GM21786 (cell line): ENCODE measurements at regions not wholly inside any gene's neighbourhood (a gene's known extent, or its start where the extent isn't known, plus 50 kb on each side); places are given as distances from the start of the nearest gene placed in this dataset.

ENCODE experiments used
- ATAC-seq: cut with Tn5 transposase; IDR thresholded peaks from one replicate; pipeline ENCODE4 v1.9.1; 2021; ENCODE audit not compliant: unreplicated experiment

DNA sequence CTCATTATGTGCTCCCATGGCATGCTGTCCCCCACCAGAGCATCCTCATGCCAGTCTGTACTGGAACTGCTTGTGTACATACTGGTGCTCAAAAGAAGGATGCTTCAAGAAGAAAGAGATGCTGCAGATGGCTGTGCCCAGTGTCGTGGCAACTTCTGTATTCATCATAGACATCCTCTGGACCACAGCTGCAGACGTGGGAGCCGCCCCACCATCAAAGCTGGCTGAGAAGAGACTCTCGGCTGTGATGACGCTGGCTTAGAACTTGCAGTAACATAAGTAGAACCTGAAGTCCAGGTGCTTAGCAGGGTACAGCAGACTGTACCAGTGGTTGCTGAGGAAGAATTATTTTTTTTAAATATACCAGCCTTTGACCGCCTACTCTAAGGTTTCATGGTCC lies 112.6 kb upstream of the ARHGAP5 start:
- ATAC-seq: no peak

DNA sequence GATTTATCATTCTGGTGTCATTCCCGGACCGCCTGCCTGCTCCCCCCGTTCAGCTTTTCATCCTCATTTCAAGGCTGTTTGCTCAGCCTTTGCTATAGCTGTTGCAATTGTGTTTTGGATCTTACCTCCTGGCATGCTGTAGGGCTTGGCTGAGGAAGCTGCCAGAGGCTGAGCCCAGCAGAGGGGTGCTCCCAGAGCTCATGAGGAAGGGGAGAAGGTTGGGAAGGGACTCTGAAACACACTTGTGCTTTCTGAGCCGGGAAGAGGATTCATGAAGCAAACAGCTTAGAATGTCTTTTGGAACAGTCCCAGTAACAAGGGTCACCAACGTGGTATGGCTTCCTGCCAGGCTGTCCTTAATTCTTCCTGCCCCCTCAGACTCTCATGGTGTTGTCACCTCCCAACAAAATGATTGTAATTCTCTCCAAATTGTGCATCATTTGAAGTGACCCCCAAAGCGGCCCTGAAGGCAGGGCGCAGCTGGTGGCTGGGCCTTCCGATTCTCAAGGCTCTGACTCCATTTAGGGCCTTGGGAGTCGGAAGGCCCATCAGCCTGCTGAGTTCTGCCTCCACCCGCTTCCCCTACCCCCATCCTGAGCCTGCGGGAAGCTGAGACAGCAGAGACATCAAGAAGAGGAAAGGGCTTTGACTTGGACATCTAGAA lies 111.9 kb upstream of the ARHGAP5 start:
- no peak for ATAC-seq

DNA sequence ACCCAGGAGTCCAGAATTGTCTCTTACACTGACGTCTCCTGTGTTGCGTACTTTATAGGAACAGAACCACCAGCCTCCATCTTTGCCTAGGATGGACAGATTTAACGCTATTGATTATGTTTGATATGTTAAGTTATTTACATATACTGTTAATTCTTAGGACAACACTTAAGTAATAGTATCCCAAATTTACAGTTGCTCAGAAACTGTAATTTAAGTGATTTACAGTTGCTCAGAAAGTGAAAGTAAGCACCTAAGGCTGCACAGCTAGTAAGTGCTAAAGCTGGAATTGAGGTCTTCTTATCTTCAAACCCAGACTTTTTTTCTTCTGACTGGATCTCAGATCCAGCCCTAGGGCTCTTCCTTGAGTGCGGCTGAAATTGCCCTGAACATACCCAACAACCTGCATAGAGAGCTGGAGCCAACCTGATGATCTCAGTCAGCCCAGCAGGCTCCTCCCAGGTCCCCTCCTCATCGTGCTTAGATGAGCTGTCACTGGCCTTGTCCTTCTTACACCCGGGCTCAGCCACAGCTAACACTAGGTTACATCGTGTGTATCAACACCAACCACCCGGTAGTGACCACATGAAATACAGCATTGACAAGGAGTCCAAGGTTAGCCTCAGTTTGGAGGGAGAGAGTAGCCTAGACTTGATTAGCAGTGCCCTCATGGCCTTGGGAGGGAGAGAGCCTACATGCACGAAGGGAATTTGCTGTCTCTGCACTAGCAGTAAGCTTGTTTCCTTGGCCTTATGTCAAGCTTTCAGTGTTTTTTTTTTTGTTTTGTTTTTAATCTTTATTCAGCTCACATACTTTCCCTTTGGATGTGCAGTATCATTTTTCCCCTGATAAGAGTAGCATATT lies 111.1 kb upstream of the ARHGAP5 start:
- ATAC-seq: no peak

DNA sequence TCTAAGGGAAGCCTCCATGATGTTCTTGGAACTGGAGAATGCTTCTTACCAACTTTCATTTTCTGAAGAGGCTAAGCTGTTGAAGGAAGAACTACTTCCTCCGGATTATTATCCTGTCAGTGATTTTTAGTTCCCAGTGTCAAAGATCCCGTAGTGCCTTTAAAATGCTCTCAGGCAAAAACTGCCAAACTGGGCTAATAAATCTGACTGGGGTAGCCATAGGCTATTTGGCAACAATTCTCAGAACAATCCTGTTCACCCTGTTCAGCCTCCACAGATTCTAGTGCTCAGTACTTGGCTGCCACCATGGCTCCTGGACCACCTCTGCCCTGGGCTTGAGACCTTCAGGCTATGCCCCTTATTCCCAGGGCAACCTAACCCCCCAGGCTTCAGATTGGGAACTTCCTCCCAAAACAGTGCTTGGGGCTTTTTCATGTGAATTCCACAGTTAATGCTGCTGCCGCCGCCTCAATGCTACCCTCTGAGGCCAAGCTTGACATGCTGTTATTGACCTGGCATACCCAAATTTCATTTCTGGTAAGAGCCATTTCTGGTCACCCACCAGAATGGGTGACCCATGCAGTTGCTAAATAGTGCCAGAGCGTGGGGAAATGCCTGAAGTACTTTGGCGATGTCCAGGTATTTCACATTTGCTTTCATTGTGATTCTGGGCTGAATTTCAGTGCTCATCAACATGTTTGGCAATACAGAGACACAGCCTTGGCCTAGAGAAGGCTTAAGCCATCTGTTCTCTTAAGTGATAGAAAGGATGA lies 110.0 kb upstream of the ARHGAP5 start:
- no peak for ATAC-seq

DNA sequence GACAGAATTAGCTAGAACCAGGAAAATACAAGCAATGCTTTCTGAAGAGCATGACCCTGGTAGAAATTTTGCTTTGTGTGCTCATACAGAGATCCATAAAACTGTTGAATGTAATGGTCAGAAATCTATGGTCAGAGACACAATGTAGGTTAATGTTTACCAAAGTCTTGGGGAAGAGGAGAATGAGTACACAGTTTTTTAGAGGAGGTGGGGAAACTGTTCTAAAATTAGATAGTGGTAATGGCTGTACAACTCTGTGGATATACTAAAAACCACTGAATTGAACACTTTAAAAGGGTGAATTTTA lies 109.5 kb upstream of the ARHGAP5 start:
- ATAC-seq: no peak

DNA sequence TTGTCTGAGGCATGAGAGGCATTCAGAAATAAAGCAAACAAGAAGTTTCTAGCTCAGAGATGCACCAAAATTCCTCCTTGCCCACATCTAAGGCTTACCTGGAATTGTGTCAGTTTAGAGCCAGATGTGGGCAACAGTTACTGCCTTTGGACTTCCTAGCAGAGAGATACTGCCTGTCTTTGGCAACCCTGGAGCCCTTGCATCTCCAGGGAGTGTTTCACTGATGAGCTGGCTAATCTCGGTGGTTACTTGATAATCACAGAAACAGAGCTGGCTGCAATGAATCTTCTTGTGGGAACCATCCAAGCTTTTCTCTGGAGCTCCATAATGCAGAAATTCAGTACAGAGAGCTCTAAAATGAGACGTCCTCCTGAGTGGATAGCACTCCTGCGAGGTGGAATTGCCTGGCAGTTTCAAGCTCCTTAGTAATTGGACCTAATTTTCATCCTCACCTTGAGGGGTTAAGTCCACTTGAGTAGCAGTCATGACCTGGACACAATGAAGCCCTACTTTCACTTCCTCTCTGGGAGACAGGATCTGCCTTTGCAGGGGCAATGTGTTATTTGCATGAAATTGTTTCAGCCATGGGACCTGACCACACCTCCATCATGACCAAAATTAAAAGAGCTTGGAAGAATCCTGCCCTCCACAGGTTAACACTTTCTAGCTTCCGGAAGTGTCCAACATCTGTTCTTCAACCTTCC lies 108.8 kb upstream of the ARHGAP5 start:
- peak; percentile 69 for ATAC-seq

DNA sequence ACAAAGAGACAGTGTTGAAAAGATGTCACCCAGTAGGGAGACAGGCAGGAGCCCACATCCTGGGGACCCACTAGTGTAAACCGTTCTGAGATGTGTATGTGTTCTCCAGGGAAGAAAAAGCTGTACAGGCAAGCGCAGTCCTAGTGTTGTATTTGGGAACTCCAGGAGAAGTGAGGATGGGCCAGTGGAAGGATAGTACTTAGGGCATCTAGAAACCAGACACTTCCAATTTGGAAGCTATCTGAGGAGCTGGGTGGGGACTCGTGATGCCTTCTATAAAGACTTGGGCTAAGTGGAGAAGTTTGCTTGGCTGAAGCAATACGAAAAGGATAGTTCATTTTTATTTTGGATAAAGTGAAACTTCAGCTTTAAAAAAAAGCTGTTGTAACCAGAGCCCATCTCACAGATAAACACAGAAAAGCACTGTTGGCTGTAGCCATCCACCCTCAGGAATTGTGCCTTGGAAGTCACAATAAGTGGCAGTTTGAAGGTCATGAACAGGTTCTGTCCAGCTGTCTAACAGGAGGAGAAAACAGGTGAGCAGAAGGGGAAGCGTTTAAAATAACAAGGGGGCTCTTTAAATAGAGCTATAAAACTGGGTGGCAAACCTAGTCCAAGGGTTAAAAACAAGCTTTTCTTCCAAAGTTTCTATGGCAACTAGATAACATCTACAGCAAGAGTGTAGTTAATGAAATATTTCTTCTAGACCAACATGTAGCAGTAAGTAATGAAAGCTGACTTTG lies 108.0 kb upstream of the ARHGAP5 start:
- ATAC-seq: no peak

DNA sequence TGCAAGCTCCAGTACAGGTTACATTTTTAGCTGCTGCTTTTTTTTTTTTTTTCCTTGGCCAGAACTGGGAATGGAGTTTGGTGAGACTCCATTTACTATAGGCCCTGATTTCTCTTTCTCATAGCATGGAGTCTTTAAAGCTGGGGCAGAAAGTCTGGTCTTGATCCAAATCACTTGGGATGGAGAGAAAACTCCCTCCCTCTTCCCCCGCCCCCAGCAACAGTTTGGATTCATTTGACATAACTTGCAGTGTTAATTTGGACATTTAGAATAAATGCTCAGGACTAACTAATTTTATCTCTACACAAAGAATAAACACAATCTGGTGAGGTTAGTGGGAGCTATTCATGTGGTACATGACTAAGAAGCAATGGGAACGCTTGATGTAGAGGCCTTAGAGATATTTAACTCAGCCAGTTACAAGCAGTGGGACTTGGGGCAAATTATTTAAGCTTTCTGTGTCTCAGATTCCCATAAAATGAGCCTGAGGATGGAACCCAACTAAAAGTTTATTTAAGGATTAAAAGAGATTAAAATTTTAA lies 107.3 kb upstream of the ARHGAP5 start:
- no peak for ATAC-seq

DNA sequence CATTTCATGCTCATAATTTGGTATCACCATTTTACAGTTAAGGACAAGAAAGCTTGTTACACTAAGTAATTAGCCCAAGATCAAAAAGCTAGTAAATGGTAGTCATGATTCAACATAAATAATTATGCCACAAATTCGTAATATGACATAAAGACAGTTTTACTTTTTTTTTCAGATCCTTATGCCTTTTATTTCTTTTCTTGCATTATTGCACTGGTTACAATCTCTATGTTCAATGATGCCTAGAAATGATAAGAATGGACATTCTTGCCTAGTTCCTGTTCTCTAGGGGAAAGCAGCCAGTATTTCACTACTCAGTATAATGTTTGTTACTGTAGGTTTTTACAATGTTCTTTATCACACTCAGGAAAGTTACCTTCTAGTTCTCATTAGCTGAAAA lies 106.4 kb upstream of the ARHGAP5 start:
- no peak for ATAC-seq

DNA sequence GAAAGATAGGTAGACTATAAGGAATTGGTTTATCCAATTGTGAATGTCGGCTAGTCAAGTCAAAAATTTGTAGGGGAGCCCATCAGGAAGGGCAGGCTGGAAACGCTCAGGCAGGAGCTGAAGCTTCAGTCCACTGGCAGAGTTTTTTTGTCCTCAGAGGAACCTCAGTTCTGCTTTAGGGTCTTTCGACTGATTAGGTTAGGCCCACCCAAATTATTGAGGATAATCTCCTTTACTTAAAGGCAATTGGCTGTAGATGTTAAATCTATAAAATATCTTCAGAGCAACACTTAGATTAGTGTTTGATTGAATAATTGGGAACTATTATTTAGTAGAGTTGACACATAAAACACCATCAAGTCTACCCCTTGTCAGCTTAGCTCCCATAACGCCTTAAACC lies 105.5 kb upstream of the ARHGAP5 start:
- no peak for ATAC-seq

DNA sequence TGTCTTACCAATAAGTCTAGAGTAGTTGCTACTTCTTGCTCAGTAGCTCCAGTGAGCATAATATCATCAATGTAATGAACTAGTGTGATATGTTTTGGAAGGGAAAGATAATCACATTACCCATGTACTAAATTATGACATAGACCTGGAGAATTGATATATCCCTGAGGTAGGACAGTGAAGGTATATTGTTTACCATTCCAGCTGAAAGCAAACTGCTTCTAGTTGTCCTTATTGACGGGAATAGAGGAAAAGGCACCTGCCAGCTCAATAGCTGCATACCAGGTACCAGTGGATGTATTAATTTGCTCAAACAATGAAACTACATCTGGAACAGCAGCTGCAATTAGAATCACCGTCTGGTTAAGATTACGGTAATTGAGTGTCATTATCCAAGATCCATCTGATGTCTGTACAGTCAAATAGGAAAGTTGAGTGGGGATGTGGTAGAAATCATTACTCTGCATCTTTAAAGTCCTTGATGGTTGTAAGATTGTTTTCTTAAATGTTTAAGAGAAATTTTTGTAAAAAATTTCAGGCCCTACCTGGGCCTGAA lies 100.0 kb upstream of the ARHGAP5 start:
- ATAC-seq: no peak

DNA sequence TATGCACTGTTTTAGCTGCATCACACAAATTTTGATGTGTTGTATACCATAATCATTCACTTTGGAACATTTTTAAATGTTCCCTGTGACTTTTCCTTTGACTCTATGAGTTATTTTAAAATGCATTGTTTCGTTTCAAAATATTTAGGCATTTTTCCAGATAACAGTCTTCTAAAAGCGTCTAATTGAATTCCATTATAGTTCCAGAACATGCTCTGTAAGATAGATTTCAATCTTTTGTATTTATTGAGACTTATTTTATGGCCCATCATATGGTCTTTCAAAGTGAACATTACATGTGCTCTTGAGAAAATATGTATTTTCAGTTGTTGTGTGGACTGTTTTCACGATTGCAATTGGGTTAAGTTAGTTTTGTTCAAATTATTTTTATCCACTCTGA lies 98.7 kb upstream of the ARHGAP5 start:
- ATAC-seq: no peak

DNA sequence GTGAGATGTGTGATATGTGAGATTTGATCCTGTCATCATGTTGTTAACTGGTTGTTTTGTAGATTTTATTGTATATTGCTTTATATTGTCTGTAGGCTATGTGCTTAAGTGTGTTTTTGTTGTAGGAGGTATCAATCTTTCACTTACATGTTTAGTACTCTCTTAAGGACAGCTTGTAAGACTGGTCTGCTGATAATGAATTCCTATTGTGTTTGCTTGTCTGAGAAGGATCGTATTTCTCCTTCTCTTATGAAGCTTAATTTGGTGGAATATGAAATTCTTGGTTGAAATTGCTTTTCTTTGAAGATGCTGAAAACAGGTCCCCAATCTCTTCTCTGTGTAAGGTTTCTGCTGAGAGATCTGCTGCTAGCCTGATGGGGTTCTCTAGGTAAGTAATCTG lies 94.5 kb upstream of the ARHGAP5 start:
- no peak for ATAC-seq

DNA sequence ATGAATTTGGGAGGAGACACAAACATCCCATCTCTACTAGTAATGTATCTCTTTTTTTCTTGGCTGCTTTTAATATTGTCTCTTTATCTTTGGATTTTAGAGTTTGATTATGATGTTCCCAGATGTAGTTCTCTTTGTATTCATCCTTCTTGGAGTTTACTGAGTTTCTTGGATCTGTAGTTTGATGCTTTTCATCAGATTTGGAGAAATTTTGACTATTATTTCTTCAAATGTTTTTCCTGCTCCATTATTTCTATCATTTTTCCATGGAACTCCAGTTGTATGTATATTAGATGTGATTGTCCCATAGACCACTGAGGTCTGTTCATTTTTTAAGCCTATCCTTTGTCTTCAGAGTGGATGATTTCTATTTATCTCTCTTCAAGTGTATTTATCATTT lies 90.7 kb upstream of the ARHGAP5 start:
- no peak for ATAC-seq

DNA sequence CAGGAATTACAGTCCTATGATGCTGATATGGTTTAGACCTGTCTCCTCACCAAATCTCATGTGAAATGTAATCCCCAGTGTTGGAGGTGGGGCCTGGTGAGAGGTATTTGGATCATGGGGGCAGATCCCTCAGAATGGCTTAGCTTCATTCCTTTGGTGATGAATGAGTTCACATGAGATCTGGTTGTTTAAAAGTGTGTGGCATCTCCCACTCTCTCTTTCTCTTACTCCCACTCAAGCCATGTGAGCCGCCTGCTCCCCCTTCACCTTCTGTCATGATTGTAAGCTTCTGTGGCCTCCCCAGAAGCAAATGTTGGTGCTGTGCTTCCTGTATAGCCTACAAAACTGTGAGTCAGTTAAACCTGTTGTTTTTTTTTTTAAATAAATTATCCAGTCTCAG lies 89.4 kb upstream of the ARHGAP5 start:
- no peak for ATAC-seq

DNA sequence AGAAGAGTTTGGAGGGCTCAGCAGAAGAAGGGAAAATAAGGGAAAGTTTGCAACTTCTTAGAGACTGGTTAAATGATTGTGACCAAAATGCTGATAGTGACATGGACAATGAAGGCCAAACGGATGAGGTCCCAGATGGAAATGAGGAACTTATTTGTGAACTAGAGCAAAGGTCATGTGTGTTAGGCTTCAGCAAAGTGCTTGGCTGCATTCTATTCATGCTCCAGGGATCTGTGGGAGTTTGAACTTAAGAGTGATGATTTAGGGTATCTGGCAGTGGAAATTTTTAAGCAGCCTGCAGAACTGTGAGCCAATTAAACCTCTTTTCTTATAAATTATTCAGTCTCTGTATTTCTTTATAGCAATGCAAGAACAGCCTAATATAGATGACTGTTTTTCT lies 88.9 kb upstream of the ARHGAP5 start:
- ATAC-seq: no peak

DNA sequence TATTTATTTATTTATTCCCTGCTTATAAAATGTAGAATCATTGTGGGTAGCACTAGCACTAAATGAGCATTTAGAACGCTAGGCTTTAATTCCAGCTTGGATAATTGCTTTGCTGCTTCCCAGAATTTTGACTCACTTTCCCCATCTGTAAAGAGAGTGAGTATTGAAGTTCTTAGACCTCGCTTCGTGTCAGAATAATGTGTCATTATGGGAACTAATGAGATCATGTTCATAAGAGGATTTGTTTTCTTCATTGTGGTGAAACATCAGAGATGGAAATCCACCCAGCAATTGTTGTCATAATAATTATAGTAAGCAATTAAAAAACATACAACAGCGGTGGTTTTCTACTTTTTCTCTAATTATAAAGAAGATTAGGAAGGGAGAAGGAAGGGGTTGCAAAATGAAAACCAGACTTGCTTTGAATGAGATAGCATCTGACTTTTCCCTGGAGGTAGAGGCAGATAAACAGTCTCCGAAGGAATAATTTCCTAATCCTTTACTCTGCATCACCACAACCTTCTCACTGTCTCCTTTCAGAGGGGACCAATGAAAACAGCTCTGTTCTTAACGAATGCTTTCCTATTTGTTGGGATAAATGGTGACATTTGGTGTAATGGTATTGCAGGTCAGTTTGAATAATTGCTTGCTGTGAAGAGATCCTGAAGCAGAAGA lies 86.8 kb upstream of the ARHGAP5 start:
- no peak for ATAC-seq

DNA sequence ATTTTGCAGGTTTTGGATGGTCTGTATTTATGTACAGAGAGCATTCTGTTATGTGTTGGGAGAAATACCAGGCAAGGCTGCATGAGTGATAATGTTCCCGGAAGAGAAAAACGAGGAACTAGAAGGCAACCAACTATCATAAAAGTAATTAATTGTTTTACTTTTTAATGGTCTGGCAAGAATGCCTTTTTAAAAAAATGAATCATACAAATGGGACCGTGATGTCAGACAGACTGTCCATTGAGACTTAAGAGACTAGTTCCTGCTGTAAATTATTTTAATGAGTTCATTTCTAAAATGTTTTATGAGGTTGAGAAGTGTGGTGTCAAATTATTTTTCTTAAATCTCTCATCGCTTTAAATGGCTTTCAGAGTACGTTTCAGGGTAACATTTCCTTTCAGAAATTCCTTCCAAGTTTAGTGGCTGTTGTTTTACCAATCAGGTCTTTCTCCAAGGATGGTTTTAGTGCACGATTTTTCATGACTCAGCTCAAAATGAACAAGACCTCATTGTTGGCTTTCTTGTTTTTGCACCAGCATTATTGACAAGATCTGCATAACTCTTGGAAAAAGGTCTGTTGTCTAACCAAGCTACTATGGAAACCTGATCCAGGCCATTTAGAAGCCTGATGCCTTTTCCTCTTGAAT lies 86.1 kb upstream of the ARHGAP5 start:
- no peak for ATAC-seq

DNA sequence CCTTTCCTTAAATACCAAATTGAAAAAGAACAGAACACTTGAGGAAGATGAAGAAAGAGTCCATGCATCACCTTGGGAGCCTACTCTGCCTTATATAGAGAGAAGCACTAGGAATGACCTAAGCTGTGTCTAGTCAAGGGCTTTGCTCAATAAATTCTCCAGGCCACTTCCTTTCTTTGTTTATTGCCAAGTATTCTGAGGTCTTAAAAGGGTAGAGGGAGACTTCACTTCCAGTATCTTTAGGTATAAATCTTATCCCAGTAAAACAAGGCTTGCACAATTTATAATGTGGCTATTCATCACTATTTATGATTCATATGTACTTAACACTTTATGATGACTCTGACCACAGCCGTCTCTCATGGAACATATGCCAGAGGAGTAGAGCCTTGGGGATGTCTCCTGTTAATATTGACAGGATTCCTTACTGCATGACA lies 85.1 kb upstream of the ARHGAP5 start:
- ATAC-seq: no peak
